Vagina (tissue), 2 donors: ENCODE measurements at regions not wholly inside any gene's neighbourhood (a gene's known extent, or its start where the extent isn't known, plus 50 kb on each side); places are given as distances from the start of the nearest gene placed in this dataset.

Experiments
- CTCF ChIP-seq, 3 experiments: fragments of 450-650 bp in 2 of 3; fragments of 200-600 bp in 1 of 3; sonication (generic) in 1 of 3; IDR thresholded peaks; one replicate each; pipeline ENCODE4 v1.5.1; 2017 to 2019; ENCODE audit warnings: antibody characterized with exemption in 3 of 3, mild to moderate bottlenecking in 2 of 3, moderate library complexity in 2 of 3
- POLR2A ChIP-seq, 2 donors: fragments of 450-650 bp; IDR thresholded peaks; one replicate each; pipeline ENCODE4 v1.6.1; 2017; ENCODE audit warnings: antibody characterized with exemption in 2 of 2, mild to moderate bottlenecking in 2 of 2, moderate library complexity in 2 of 2

- TF ChIP-seq CTCF (IDR thresholded peaks at IDR 0.05) (no peak), POLR2A (IDR thresholded peaks at IDR 0.05) (no peak)
These were observed 178.2 kb downstream of the KLF12 start for GRCh38 chr13:73955977-73956500.
